ENCODE measurements at regions not wholly inside any gene's neighbourhood (a gene's known extent, or its start where the extent isn't known, plus 50 kb on each side); places are given as distances from the start of the nearest gene placed in this dataset.

DNA sequence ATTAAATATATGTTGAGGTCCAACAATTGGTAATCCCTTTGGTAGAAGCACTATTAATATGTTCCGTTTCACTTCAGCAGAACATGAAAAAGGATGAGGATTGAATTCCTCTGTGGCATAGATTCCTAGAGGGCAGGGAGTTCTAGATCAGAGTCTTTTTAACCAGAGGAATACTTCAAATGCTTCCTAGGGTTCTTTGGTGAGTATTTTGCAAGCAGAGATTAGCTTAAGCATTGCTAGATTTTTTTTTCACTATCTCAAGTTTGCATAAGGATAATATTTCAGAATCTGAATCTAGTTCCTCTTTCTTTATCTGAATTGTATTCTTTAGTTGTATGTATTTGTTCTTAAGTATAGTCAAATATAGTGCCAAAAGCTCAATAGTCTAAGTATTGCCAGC lies 116.6 kb upstream of the ADAMTSL1 start:
- Histone ChIP-seq H3K27ac (ENCODE audit: extremely low read length, insufficient read depth, low read length) (no peak overlapping the region), H4K20me1 (ENCODE audit: insufficient read depth, low read length) (no peaks in the 10 kb centered on the region), H3K36me3 (replicated peaks in 1 of 2; ENCODE audit: control insufficient read depth in 1 of 2, insufficient read depth in 2 of 2, low read length in 2 of 2) (no peaks in the 10 kb centered on the region), H3K27me3 (ENCODE audit: control insufficient read depth in 1 of 2, insufficient read depth in 2 of 2, low read length in 2 of 2) (no peaks in the 10 kb centered on the region), H3K4me1 (ENCODE audit: insufficient read depth, low read length) (no peaks in the 10 kb centered on the region), H3K9me3 (ENCODE audit: low read length) (no peaks in the 10 kb centered on the region), H3K4me2 (ENCODE audit: low read depth, low read length) (no peak overlapping the region), H3K9ac (ENCODE audit: insufficient read depth, low read depth, low read length) (no peak overlapping the region), H2AFZ (ENCODE audit: low read length) (no peak overlapping the region), H3K4me3 (replicated peaks in 1 of 3; ENCODE audit: insufficient read depth in 1 of 3, low read depth in 2 of 3, low read length in 3 of 3) (no peak overlapping the region), H3K79me2 (ENCODE audit: insufficient read depth, low read length) (no peaks in the 10 kb centered on the region)
- intact Hi-C loops (cut with micrococcal nuclease; ENCODE audit: unreplicated experiment) (no loop called here), in situ Hi-C loops (cut with HindIII; ENCODE audit: extremely low pct_ligation_motif_present, low pct_unique_long_range_greater_than_20kb) (no loop called here)
- CTCF ChIA-PET (ENCODE audit: low intra/inter-chr PET ratio, low total read pairs) = no interaction called here
- 0% methylated on average over 1 of the region's 1 CpG for WGBS (ENCODE audit: low lambda C conversion rate)
- TF ChIP-seq ZNF431 (CRISPR knock-in tag; IDR thresholded peaks at IDR 0.05; ENCODE audit: borderline replicate concordance, low read depth) (no peak), HHEX (CRISPR knock-in tag; IDR thresholded peaks at IDR 0.05) (no peak), KAT7 (CRISPR knock-in tag; IDR thresholded peaks at IDR 0.05; ENCODE audit: borderline replicate concordance) (no peak), PITX1 (CRISPR knock-in tag; IDR thresholded peaks at IDR 0.05) (no peak), ZNF615 (CRISPR knock-in tag; IDR thresholded peaks at IDR 0.05; ENCODE audit: borderline replicate concordance) (no peak)
- TF ChIP-seq, protein P1, sequence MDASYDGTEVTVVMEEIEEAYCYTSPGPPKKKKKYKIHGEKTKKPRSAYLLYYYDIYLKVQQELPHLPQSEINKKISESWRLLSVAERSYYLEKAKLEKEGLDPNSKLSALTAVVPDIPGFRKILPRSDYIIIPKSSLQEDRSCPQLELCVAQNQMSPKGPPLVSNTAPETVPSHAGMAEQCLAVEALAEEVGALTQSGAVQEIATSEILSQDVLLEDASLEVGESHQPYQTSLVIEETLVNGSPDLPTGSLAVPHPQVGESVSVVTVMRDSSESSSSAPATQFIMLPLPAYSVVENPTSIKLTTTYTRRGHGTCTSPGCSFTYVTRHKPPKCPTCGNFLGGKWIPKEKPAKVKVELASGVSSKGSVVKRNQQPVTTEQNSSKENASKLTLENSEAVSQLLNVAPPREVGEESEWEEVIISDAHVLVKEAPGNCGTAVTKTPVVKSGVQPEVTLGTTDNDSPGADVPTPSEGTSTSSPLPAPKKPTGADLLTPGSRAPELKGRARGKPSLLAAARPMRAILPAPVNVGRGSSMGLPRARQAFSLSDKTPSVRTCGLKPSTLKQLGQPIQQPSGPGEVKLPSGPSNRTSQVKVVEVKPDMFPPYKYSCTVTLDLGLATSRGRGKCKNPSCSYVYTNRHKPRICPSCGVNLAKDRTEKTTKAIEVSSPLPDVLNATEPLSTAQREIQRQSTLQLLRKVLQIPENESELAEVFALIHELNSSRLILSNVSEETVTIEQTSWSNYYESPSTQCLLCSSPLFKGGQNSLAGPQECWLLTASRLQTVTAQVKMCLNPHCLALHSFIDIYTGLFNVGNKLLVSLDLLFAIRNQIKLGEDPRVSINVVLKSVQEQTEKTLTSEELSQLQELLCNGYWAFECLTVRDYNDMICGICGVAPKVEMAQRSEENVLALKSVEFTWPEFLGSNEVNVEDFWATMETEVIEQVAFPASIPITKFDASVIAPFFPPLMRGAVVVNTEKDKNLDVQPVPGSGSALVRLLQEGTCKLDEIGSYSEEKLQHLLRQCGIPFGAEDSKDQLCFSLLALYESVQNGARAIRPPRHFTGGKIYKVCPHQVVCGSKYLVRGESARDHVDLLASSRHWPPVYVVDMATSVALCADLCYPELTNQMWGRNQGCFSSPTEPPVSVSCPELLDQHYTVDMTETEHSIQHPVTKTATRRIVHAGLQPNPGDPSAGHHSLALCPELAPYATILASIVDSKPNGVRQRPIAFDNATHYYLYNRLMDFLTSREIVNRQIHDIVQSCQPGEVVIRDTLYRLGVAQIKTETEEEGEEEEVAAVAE (CRISPR knock-in tag; IDR thresholded peaks at IDR 0.05; ENCODE audit: borderline replicate concordance) = no peak
- POLR2A ChIA-PET = no interaction called here
- DNase-seq (ENCODE audit: low spot score) (no peak), ATAC-seq (no peak), FAIRE-seq (no peak)
- BruUV-seq (replicated peaks) = no TSS peak

Data from HepG2 (cell line).